Neural progenitor cell (in vitro differentiated cells): ENCODE measurements at regions not wholly inside any gene's neighbourhood (a gene's known extent, or its start where the extent isn't known, plus 50 kb on each side); places are given as distances from the start of the nearest gene placed in this dataset.

ENCODE experiments used
- DNase-seq: peaks from one replicate; pipeline ENCODE4 v3.0.0-alpha.2; 2016; ENCODE audit warnings: low spot score
- H2AFZ ChIP-seq: fragments of 200-600 bp; sonication (generic); replicated peaks from 2 replicates; pipeline ENCODE4 v1.6.1; 2016; ENCODE audit warnings: antibody characterized with exemption
- H3F3A ChIP-seq: fragments of 200-600 bp; sonication (generic); 2 replicates; pipeline ENCODE4 v1.6.1; 2016; ENCODE audit warnings: antibody characterized with exemption, low read depth
- H3K27ac ChIP-seq: fragments of 200-600 bp; sonication (generic); 2 replicates; pipeline ENCODE4 v1.5.1; 2016; ENCODE audit warnings: mild to moderate bottlenecking
- H3K27me3 ChIP-seq: fragments of 200-600 bp; sonication (generic); 2 replicates; pipeline ENCODE4 v1.6.1; 2016; ENCODE audit warnings: mild to moderate bottlenecking, moderate library complexity
- H3K36me3 ChIP-seq: fragments of 200-600 bp; sonication (generic); 2 replicates; pipeline ENCODE4 v1.5.1; 2016
- H3K4me1 ChIP-seq: fragments of 200-600 bp; sonication (generic); 2 replicates; pipeline ENCODE4 v1.6.1; 2016; ENCODE audit warnings: mixed run types
- H3K4me2 ChIP-seq: fragments of 200-600 bp; sonication (generic); 2 replicates; pipeline ENCODE4 v1.6.1; 2016
- H3K4me3 ChIP-seq: fragments of 200-600 bp; sonication (generic); 2 replicates; pipeline ENCODE4 v1.5.1; 2016
- H3K79me2 ChIP-seq: fragments of 200-600 bp; sonication (generic); 2 replicates; pipeline ENCODE4 v1.6.1; 2016; ENCODE audit warnings: low read depth
- H3K9ac ChIP-seq: fragments of 200-600 bp; sonication (generic); 2 replicates; pipeline ENCODE4 v1.6.1; 2016
- H3K9me3 ChIP-seq: fragments of 200-600 bp; sonication (generic); 2 replicates; pipeline ENCODE4 v1.5.1; 2016; ENCODE audit warnings: low read depth
- H4K20me1 ChIP-seq: fragments of 200-600 bp; sonication (generic); 2 replicates; pipeline ENCODE4 v1.6.1; 2016; ENCODE audit warnings: low read depth
- H3K27ac Mint-ChIP-seq: 3 replicates; pipeline ENCODE4 v1.8.0; 2021; ENCODE audit warnings: mixed read lengths
- H3K27me3 Mint-ChIP-seq: 2 replicates; pipeline ENCODE4 v1.8.0; 2022; ENCODE audit warnings: low read depth, mild to moderate bottlenecking, inconsistent platforms, moderate library complexity, mixed read lengths; ENCODE audit not compliant: insufficient read depth
- H3K36me3 Mint-ChIP-seq: 3 replicates; pipeline ENCODE4 v1.8.0; 2021; ENCODE audit warnings: mixed read lengths
- H3K4me1 Mint-ChIP-seq: 3 replicates; pipeline ENCODE4 v1.8.0; 2021; ENCODE audit warnings: mixed read lengths
- H3K4me3 Mint-ChIP-seq: 3 replicates; pipeline ENCODE4 v1.8.0; 2021; ENCODE audit warnings: mild to moderate bottlenecking, moderate library complexity, mixed read lengths
- H3K9me3 Mint-ChIP-seq: 3 replicates; pipeline ENCODE4 v1.8.0; 2020; ENCODE audit warnings: mixed read lengths
- CTCF ChIP-seq: fragments of 200-600 bp; sonication (generic); IDR thresholded peaks from 2 replicates; pipeline ENCODE4 v1.5.1; 2017; ENCODE audit warnings: antibody characterized with exemption, mild to moderate bottlenecking
- EZH2 ChIP-seq: fragments of 200-600 bp; sonication (generic); IDR thresholded peaks from 2 replicates; pipeline ENCODE4 v1.6.1; 2017; ENCODE audit warnings: antibody characterized with exemption, mild to moderate bottlenecking, moderate library complexity
- EZH2phosphoT487 ChIP-seq: fragments of 200-600 bp; sonication (generic); IDR thresholded peaks from 2 replicates; pipeline ENCODE4 v1.6.1; 2017; ENCODE audit warnings: antibody characterized with exemption

DNA sequence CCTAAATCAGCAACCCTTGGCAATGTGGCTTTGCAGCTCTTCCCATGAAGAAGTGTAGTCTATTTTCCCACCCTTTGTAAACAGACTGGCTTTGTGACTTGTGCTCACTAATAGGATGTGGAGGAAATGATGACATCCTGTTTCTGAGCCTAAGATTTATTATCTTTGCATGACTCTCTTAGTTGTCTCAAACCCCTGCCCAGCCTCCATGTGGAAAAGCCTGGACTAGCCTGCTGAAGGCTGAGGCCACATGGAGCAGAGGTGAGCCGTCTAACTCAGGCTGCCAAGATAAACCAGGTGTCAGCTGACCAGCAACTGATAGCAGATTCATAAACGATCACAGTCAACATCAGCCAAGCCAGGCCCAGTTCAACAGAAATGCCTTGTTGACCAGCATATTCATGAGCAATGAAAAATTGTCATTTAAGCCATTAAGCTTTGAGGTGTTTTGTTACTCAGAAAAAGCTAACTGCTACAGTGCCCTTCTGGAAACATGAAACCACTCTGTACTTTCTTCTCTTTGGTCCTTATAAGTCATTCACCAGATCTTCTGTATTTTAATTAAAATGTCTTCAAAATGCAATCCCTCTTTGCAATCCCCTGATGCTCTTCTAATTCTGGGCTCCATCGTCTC is 586.3 kb upstream of the ANKRD30A start:
- no peak for DNase-seq
- Mint-ChIP-seq H3K36me3 (no peaks in the 10 kb centered on the region), H3K27me3 (no peaks in the 10 kb centered on the region), H3K4me1 (no peaks in the 10 kb centered on the region), H3K4me3 (no peak overlapping the region), H3K27ac (no peak overlapping the region), H3K9me3 (no peaks in the 10 kb centered on the region)
- H2AFZ ChIP-seq = no peak overlapping the region
- H3K79me2 ChIP-seq = no peaks in the 10 kb centered on the region
- TF ChIP-seq EZH2 (no peak), EZH2phosphoT487 (no peak), CTCF (no peak)
- H3K36me3 ChIP-seq = no peaks in the 10 kb centered on the region
- no peak overlapping the region for H3K9ac ChIP-seq
- no peaks in the 10 kb centered on the region for H3K4me1 ChIP-seq
- no peaks in the 10 kb centered on the region for H3K9me3 ChIP-seq
- no peaks in the 10 kb centered on the region for H3K27me3 ChIP-seq
- no peaks in the 10 kb centered on the region for H3F3A ChIP-seq
- no peak overlapping the region for H3K27ac ChIP-seq
- H3K4me2 ChIP-seq = no peak overlapping the region
- H4K20me1 ChIP-seq = no peaks in the 10 kb centered on the region
- no peak overlapping the region for H3K4me3 ChIP-seq

DNA sequence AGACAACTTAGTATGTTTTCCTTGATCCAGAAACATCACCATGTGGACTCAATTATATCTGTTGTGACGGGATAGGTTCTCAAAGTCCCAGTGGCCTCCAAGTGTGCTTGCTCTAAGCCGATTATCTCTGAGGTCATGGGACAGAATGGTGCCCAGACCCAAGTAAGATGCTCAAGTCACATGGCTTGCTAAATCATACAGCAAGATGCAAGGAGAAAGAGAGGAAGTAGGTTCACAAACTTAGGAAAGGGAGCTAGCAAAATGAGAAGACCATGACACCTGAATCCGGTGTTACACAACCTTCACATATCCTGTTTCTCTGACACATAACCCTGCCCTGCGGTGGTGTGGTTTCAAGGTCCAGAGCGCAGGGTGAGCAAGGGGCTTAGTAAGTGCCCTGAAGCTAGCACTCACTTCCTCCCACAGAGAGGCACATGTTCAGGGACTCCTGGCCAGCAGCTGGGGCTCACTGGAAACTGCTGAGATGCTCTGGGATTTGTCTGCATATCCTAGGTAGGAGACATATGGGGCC is 590.9 kb upstream of the ANKRD30A start:
- Mint-ChIP-seq H3K36me3 (no peaks in the 10 kb centered on the region), H3K9me3 (peaks cover 4% of the 10 kb centered on the region), H3K4me3 (no peak overlapping the region), H3K4me1 (no peaks in the 10 kb centered on the region), H3K27me3 (peaks cover 3% of the 10 kb centered on the region), H3K27ac (no peak overlapping the region)
- TF ChIP-seq EZH2 (no peak), CTCF (no peak), EZH2phosphoT487 (no peak)
- no peaks in the 10 kb centered on the region for H3K36me3 ChIP-seq
- DNase-seq = no peak
- H3K9ac ChIP-seq = no peak overlapping the region
- no peaks in the 10 kb centered on the region for H3K79me2 ChIP-seq
- no peaks in the 10 kb centered on the region for H4K20me1 ChIP-seq
- no peak overlapping the region for H3K27ac ChIP-seq
- no peaks in the 10 kb centered on the region for H3K4me1 ChIP-seq
- no peaks in the 10 kb centered on the region for H3K9me3 ChIP-seq
- H3K4me3 ChIP-seq = no peak overlapping the region
- H3K27me3 ChIP-seq = no peaks in the 10 kb centered on the region
- no peaks in the 10 kb centered on the region for H3F3A ChIP-seq
- no peak overlapping the region for H2AFZ ChIP-seq
- no peak overlapping the region for H3K4me2 ChIP-seq

GRCh38 chr10:36533861-36534260 is 591.5 kb upstream of the ANKRD30A start:
- no peaks in the 10 kb centered on the region for H4K20me1 ChIP-seq
- H3K27me3 ChIP-seq = no peaks in the 10 kb centered on the region
- Mint-ChIP-seq H3K4me3 (no peak overlapping the region), H3K9me3 (peaks cover 5% of the 10 kb centered on the region), H3K27me3 (peaks cover 3% of the 10 kb centered on the region), H3K27ac (no peak overlapping the region), H3K36me3 (no peaks in the 10 kb centered on the region), H3K4me1 (no peaks in the 10 kb centered on the region)
- no peak overlapping the region for H3K9ac ChIP-seq
- no peak overlapping the region for H3K4me3 ChIP-seq
- TF ChIP-seq EZH2 = no peak
- no peak for TF ChIP-seq EZH2phosphoT487
- TF ChIP-seq CTCF = no peak
- no peaks in the 10 kb centered on the region for H3K4me1 ChIP-seq
- H3K4me2 ChIP-seq = no peak overlapping the region
- H3K36me3 ChIP-seq = no peaks in the 10 kb centered on the region
- no peak for DNase-seq
- H3K27ac ChIP-seq = no peak overlapping the region
- no peaks in the 10 kb centered on the region for H3K9me3 ChIP-seq
- H2AFZ ChIP-seq = no peak overlapping the region
- no peaks in the 10 kb centered on the region for H3K79me2 ChIP-seq
- no peaks in the 10 kb centered on the region for H3F3A ChIP-seq
